ENCODE measurements at regions not wholly inside any gene's neighbourhood (a gene's known extent, or its start where the extent isn't known, plus 50 kb on each side); places are given as distances from the start of the nearest gene placed in this dataset.

GRCh38 chr16:75803753-75804152 is 77.5 kb upstream of the CPHXL start:
- TF ChIP-seq TSHZ2 (CRISPR knock-in tag; IDR thresholded peaks at IDR 0.05) (0 out of 2 replicates have a peak, but pooled peaks have one; percentile 58), ZNF8 (CRISPR knock-in tag; IDR thresholded peaks at IDR 0.05) (no peak), ZFP30 (CRISPR knock-in tag; IDR thresholded peaks at IDR 0.05) (no peak), GLIS3 (CRISPR knock-in tag; IDR thresholded peaks at IDR 0.05) (no peak), PPARA (CRISPR knock-in tag; IDR thresholded peaks at IDR 0.05; ENCODE audit: borderline replicate concordance) (no peak), CREB5 (CRISPR knock-in tag; IDR thresholded peaks at IDR 0.05; ENCODE audit: low read depth) (no peak), ZFP3 (CRISPR knock-in tag; IDR thresholded peaks at IDR 0.05) (no peak), ZNF70 (CRISPR knock-in tag; IDR thresholded peaks at IDR 0.05) (no peak), ARNTL (CRISPR knock-in tag; IDR thresholded peaks at IDR 0.05; ENCODE audit: borderline replicate concordance, low read depth) (no peak), ISL1 (CRISPR knock-in tag; IDR thresholded peaks at IDR 0.05) (no peak), TCF4 (CRISPR knock-in tag; IDR thresholded peaks at IDR 0.05; ENCODE audit: borderline replicate concordance) (peak; percentile 87)
